HG03521 (cell line): ENCODE measurements at regions not wholly inside any gene's neighbourhood (a gene's known extent, or its start where the extent isn't known, plus 50 kb on each side); places are given as distances from the start of the nearest gene placed in this dataset.

ENCODE experiments used
- ATAC-seq: cut with Tn5 transposase; IDR thresholded peaks from one replicate; pipeline ENCODE4 v1.9.1; 2021; ENCODE audit warnings: mild to moderate bottlenecking, moderate library complexity; ENCODE audit not compliant: unreplicated experiment

GRCh38 chr18:51397347-51397962 is 200.0 kb upstream of the MEX3C start:
- ATAC-seq: no peak

GRCh38 chr18:51398104-51398503 is 200.6 kb upstream of the MEX3C start:
- no peak for ATAC-seq

- ATAC-seq: no peak
Measured at GRCh38 chr18:51399491-51400122, 202.1 kb upstream of the MEX3C start.

- ATAC-seq: no peak
Measured at GRCh38 chr18:51400721-51401120, 203.2 kb upstream of the MEX3C start.

- ATAC-seq: no peak
Measured at GRCh38 chr18:51401912-51402311, 204.4 kb upstream of the MEX3C start.

GRCh38 chr18:51404620-51405019 is 207.1 kb upstream of the MEX3C start:
- no peak for ATAC-seq

- no peak for ATAC-seq
Measured at GRCh38 chr18:51405683-51406477, 208.4 kb upstream of the MEX3C start.

GRCh38 chr18:51417643-51418483 is 220.4 kb upstream of the MEX3C start:
- ATAC-seq: no peak

- peak; percentile 56 for ATAC-seq
Measured at GRCh38 chr18:51425475-51425874, 228.0 kb upstream of the MEX3C start.

- ATAC-seq: no peak
Measured at GRCh38 chr18:51425889-51426288, 228.4 kb upstream of the MEX3C start.

GRCh38 chr18:51426996-51427395 is 229.5 kb upstream of the MEX3C start:
- no peak for ATAC-seq

- ATAC-seq: no peak
Measured at GRCh38 chr18:51429644-51430043, 232.2 kb upstream of the MEX3C start.

- no peak for ATAC-seq
Measured at GRCh38 chr18:51430538-51430937, 233.1 kb upstream of the MEX3C start.

- ATAC-seq: no peak
Measured at GRCh38 chr18:51433296-51433695, 235.8 kb upstream of the MEX3C start.

- ATAC-seq: no peak
Measured at GRCh38 chr18:51433881-51434280, 236.4 kb upstream of the MEX3C start.

- ATAC-seq: no peak
Measured at GRCh38 chr18:51437280-51438271, 240.1 kb upstream of the MEX3C start.

- ATAC-seq: no peak
Measured at GRCh38 chr18:51438797-51439350, 241.4 kb upstream of the MEX3C start.

- ATAC-seq: no peak
Measured at GRCh38 chr18:51442012-51442411, 244.5 kb upstream of the MEX3C start.

GRCh38 chr18:51446571-51447210 is 249.2 kb upstream of the MEX3C start:
- ATAC-seq: no peak
